ENCODE measurements at regions not wholly inside any gene's neighbourhood (a gene's known extent, or its start where the extent isn't known, plus 50 kb on each side); places are given as distances from the start of the nearest gene placed in this dataset.

- H3K27me3 Mint-ChIP-seq (ENCODE audit: insufficient read depth, low read depth, poor library complexity): no peaks in the 10 kb centered on the region
- H3K9me3 Mint-ChIP-seq: no peaks in the 10 kb centered on the region
- Histone ChIP-seq H2AFZ (no peak overlapping the region), H3K4me3 (no peak overlapping the region), H3K36me3 (ENCODE audit: insufficient read depth) (no peaks in the 10 kb centered on the region), H3K27ac (ENCODE audit: low read depth) (no peak overlapping the region), H3K4me1 (ENCODE audit: insufficient read depth) (no peaks in the 10 kb centered on the region), H3K4me2 (no peak overlapping the region), H3K27me3 (ENCODE audit: insufficient read depth) (no peaks in the 10 kb centered on the region), H4K20me1 (replicated peaks; ENCODE audit: insufficient read depth) (no peaks in the 10 kb centered on the region), H3F3A (replicated peaks; ENCODE audit: low read depth) (no peaks in the 10 kb centered on the region), H3K79me2 (replicated peaks; ENCODE audit: insufficient read depth) (no peaks in the 10 kb centered on the region), H3K9me2 (ENCODE audit: insufficient read depth) (peaks cover 19% of the 10 kb centered on the region)
- no peak for DNase-seq (ENCODE audit: low spot score)
- TF ChIP-seq, protein P1, sequence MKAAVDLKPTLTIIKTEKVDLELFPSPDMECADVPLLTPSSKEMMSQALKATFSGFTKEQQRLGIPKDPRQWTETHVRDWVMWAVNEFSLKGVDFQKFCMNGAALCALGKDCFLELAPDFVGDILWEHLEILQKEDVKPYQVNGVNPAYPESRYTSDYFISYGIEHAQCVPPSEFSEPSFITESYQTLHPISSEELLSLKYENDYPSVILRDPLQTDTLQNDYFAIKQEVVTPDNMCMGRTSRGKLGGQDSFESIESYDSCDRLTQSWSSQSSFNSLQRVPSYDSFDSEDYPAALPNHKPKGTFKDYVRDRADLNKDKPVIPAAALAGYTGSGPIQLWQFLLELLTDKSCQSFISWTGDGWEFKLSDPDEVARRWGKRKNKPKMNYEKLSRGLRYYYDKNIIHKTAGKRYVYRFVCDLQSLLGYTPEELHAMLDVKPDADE (IDR thresholded peaks at IDR 0.05): no peak
- TF ChIP-seq EZH2 (IDR thresholded peaks at IDR 0.05; ENCODE audit: low read depth, unreplicated experiment) (no peak), POLR2AphosphoS5 (IDR thresholded peaks at IDR 0.05; ENCODE audit: low read depth) (no peak), CREB1 (CRISPR knock-in tag; IDR thresholded peaks at IDR 0.05; ENCODE audit: low read depth) (no peak), REST (IDR thresholded peaks at IDR 0.05; ENCODE audit: unreplicated experiment) (no peak)
- H3K4me3 Mint-ChIP-seq: no peak overlapping the region
- no peaks in the 10 kb centered on the region for H3K36me3 Mint-ChIP-seq (ENCODE audit: low read depth)
- no peak overlapping the region for H3K27ac Mint-ChIP-seq
- ATAC-seq: no peak
- H3K4me1 Mint-ChIP-seq: peaks cover 4% of the 10 kb centered on the region; the same call in 1 of the 3 replicates
Measured at GRCh38 chr2:67487993-67488392, 90.9 kb downstream of the ETAA1 start.

DNA sequence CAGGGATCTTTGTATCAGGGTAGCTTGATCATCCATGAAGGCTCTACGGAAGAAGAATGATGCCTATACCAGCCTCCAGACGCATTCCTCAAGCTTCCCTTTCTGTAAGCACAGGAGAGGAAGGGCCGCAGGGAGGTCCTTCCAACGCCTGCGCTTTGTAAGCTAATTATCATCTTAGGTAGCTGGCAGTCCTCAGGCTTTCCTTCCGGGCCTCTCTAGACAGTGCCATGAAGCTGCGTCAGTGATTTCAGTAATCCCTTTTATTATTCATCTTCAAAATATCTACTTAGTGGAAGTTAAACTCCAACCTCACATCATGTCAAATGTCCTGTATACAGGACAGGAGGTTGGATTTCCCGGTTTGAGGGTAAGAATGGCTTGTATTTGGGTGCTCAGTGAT is 92.3 kb downstream of the ETAA1 start:
- no peaks in the 10 kb centered on the region for H3K9me3 Mint-ChIP-seq
- ATAC-seq: no peak
- no peaks in the 10 kb centered on the region for H3K36me3 Mint-ChIP-seq (ENCODE audit: low read depth)
- Histone ChIP-seq H3K79me2 (replicated peaks; ENCODE audit: insufficient read depth) (no peaks in the 10 kb centered on the region), H4K20me1 (replicated peaks; ENCODE audit: insufficient read depth) (no peaks in the 10 kb centered on the region), H2AFZ (peak overlapping the region; percentile 24; the same call in 1 of the 2 replicates), H3K27me3 (ENCODE audit: insufficient read depth) (no peaks in the 10 kb centered on the region), H3K36me3 (ENCODE audit: insufficient read depth) (no peaks in the 10 kb centered on the region), H3K4me1 (ENCODE audit: insufficient read depth) (no peaks in the 10 kb centered on the region), H3K4me3 (no peak overlapping the region), H3K9me2 (ENCODE audit: insufficient read depth) (peaks cover 15% of the 10 kb centered on the region), H3F3A (replicated peaks; ENCODE audit: low read depth) (no peaks in the 10 kb centered on the region), H3K27ac (ENCODE audit: low read depth) (no peak overlapping the region), H3K4me2 (no peak overlapping the region)
- no peaks in the 10 kb centered on the region for H3K27me3 Mint-ChIP-seq (ENCODE audit: insufficient read depth, low read depth, poor library complexity)
- peak; percentile 8 for DNase-seq (ENCODE audit: low spot score)
- H3K4me1 Mint-ChIP-seq: peaks cover 4% of the 10 kb centered on the region; the same call in 1 of the 3 replicates
- H3K27ac Mint-ChIP-seq: no peak overlapping the region
- no peak overlapping the region for H3K4me3 Mint-ChIP-seq
- no peak for TF ChIP-seq POLR2AphosphoS5 (IDR thresholded peaks at IDR 0.05; ENCODE audit: low read depth)
- no peak for TF ChIP-seq ZNF331 (CRISPR knock-in tag; IDR thresholded peaks at IDR 0.05; ENCODE audit: low read depth)
- no peak for TF ChIP-seq EZH2phosphoT487 (IDR thresholded peaks at IDR 0.05; ENCODE audit: unreplicated experiment)
- TF ChIP-seq STAT1 (IDR thresholded peaks at IDR 0.05; ENCODE audit: unreplicated experiment): no peak
- TF ChIP-seq EZH2 (IDR thresholded peaks at IDR 0.05; ENCODE audit: low read depth, unreplicated experiment): no peak
- no peak for TF ChIP-seq JUNB (IDR thresholded peaks at IDR 0.05; ENCODE audit: unreplicated experiment)
- TF ChIP-seq ZNF114 (CRISPR knock-in tag; IDR thresholded peaks at IDR 0.05): no peak
- TF ChIP-seq CREB1 (CRISPR knock-in tag; IDR thresholded peaks at IDR 0.05; ENCODE audit: low read depth): no peak
- TF ChIP-seq, protein P1 (IDR thresholded peaks at IDR 0.05): no peak
- TF ChIP-seq REST (IDR thresholded peaks at IDR 0.05; ENCODE audit: unreplicated experiment): no peak
